Bone marrow (tissue), 2 donors: ENCODE measurements at regions not wholly inside any gene's neighbourhood (a gene's known extent, or its start where the extent isn't known, plus 50 kb on each side); places are given as distances from the start of the nearest gene placed in this dataset.
"Not testable (repeated sequence)": the region's sequence is repeated elsewhere in the genome, so short reads cannot be mapped to it uniquely, and the experiment has no call there.

Experiments
- DNase-seq, 2 donors: peaks; one replicate each; lab custom pipeline; 2025; lab: John Stamatoyannopoulos, UW

- DNase-seq: no peak
Observed at GRCh38 chr2:81050580-81051095, 746.1 kb upstream of the LRRTM1 start.

GRCh38 chr2:81043681-81044080 is 739.1 kb upstream of the LRRTM1 start:
- DNase-seq: no peak

GRCh38 chr2:81007104-81007503 is 702.6 kb upstream of the LRRTM1 start:
- DNase-seq: no peak

- DNase-seq: no peak
Observed at GRCh38 chr2:81002906-81003305, 698.4 kb upstream of the LRRTM1 start.

- no peak for DNase-seq
Observed at GRCh38 chr2:80987466-80987865, 682.9 kb upstream of the LRRTM1 start.

- no peak for DNase-seq
Observed at GRCh38 chr2:80969900-80970299, 665.3 kb upstream of the LRRTM1 start.

- DNase-seq: no peak
Observed at GRCh38 chr2:80968450-80968849, 663.9 kb upstream of the LRRTM1 start.

- DNase-seq: no peak
Observed at GRCh38 chr2:80947601-80948130, 643.1 kb upstream of the LRRTM1 start.

- no peak for DNase-seq
Observed at GRCh38 chr2:80943487-80943886, 638.9 kb upstream of the LRRTM1 start.

- no peak for DNase-seq
Observed at GRCh38 chr2:80942766-80943165, 638.2 kb upstream of the LRRTM1 start.

GRCh38 chr2:80938463-80938862 is 633.9 kb upstream of the LRRTM1 start:
- DNase-seq: no peak

GRCh38 chr2:80931820-80932219 is 627.3 kb upstream of the LRRTM1 start:
- not testable (repeated sequence) for DNase-seq

GRCh38 chr2:80930777-80931176 is 626.2 kb upstream of the LRRTM1 start:
- no peak for DNase-seq

GRCh38 chr2:80926168-80926567 is 621.6 kb upstream of the LRRTM1 start:
- DNase-seq: no peak

GRCh38 chr2:80896576-80896975 is 592.0 kb upstream of the LRRTM1 start:
- no peak for DNase-seq

GRCh38 chr2:80894486-80894885 is 589.9 kb upstream of the LRRTM1 start:
- DNase-seq: no peak

GRCh38 chr2:80893711-80894110 is 589.2 kb upstream of the LRRTM1 start:
- no peak for DNase-seq

GRCh38 chr2:80889009-80889408 is 584.5 kb upstream of the LRRTM1 start:
- DNase-seq: no peak

- no peak for DNase-seq
Observed at GRCh38 chr2:80887841-80888378, 583.4 kb upstream of the LRRTM1 start.

- no peak for DNase-seq
Observed at GRCh38 chr2:80874374-80874773, 569.8 kb upstream of the LRRTM1 start.

GRCh38 chr2:80869858-80870438 is 565.4 kb upstream of the LRRTM1 start:
- DNase-seq: no peak

GRCh38 chr2:80863147-80863714 is 558.7 kb upstream of the LRRTM1 start:
- DNase-seq: no peak

- no peak for DNase-seq
Observed at GRCh38 chr2:80858965-80859364, 554.4 kb upstream of the LRRTM1 start.

GRCh38 chr2:80856227-80856626 is 551.7 kb upstream of the LRRTM1 start:
- DNase-seq: no peak
